Fibroblast of lung (primary cell): ENCODE measurements at regions not wholly inside any gene's neighbourhood (a gene's known extent, or its start where the extent isn't known, plus 50 kb on each side); places are given as distances from the start of the nearest gene placed in this dataset.

Source experiments
- CTCF ChIP-seq, 2 donors: IDR thresholded peaks in 1 of 2; conservative IDR thresholded peaks in 1 of 2; 1 replicate in 1 of 2; 2 replicates in 1 of 2; pipeline ENCODE4 v1.5.1; 2011 to 2012; ENCODE audit warnings: low read length in 2 of 2, control low read depth in 1 of 2, inconsistent platforms in 1 of 2, low read depth in 1 of 2, mild to moderate bottlenecking in 1 of 2
- EZH2 ChIP-seq: IDR thresholded peaks from 2 replicates; pipeline ENCODE4 v1.5.1; 2012; ENCODE audit warnings: low read length, control low read depth, mild to moderate bottlenecking; ENCODE audit errors: missing control alignments

DNA sequence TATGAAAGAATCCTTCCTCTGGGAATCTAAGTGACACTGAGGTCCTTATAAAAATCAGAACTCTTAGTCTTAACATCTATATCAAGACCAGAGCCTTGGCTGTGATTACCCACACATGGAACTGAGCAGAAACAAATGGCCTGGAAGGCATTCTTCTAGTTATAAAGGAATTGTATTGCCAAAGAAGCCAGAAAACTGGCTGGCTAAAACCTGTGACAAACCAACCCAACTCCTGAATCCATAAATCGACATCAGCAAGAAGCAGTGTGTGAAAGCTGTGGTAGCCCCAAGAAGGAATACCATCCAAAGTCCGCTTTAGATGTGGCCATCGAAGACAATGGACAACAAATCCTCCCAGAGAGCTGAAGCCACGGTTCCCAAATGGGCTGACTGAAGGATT is 97.9 kb upstream of the CCDC91 start:
- no peak for TF ChIP-seq CTCF (conservative IDR thresholded peaks at IDR 0.05 in 1 of 2, IDR thresholded peaks at IDR 0.05 in 1 of 2; ENCODE audit: low read depth in 1 of 2, low read length in 2 of 2)
- TF ChIP-seq EZH2: no peak
